HFFc6 (cell line): ENCODE measurements at regions not wholly inside any gene's neighbourhood (a gene's known extent, or its start where the extent isn't known, plus 50 kb on each side); places are given as distances from the start of the nearest gene placed in this dataset.

Experiments
- DNase-seq: peaks from one replicate; pipeline ENCODE4 v3.0.0-alpha.2; 2018
- H3K27ac Mint-ChIP-seq: 2 replicates; pipeline ENCODE4 v1.8.0; 2020; ENCODE audit warnings: mild to moderate bottlenecking, mixed read lengths
- H3K27me3 Mint-ChIP-seq: 2 replicates; pipeline ENCODE4 v1.8.0; 2021; ENCODE audit warnings: mild to moderate bottlenecking, moderate library complexity, mixed read lengths; ENCODE audit not compliant: insufficient read depth
- H3K36me3 Mint-ChIP-seq: 2 replicates; pipeline ENCODE4 v1.8.0; 2021; ENCODE audit warnings: low read depth, mixed read lengths
- H3K4me1 Mint-ChIP-seq: 2 replicates; pipeline ENCODE4 v1.8.0; 2020; ENCODE audit warnings: low read depth, mixed read lengths
- H3K4me3 Mint-ChIP-seq: 2 replicates; pipeline ENCODE4 v1.8.0; 2020; ENCODE audit warnings: mild to moderate bottlenecking, moderate library complexity, mixed read lengths
- H3K9me3 Mint-ChIP-seq: 2 replicates; pipeline ENCODE4 v1.8.0; 2020; ENCODE audit warnings: mild to moderate bottlenecking, mixed read lengths
- CTCF ChIP-seq: fragments of 200-600 bp; sonication (generic); IDR thresholded peaks from 2 replicates; pipeline ENCODE4 v1.5.0; 2021; ENCODE audit warnings: antibody characterized with exemption, mild to moderate bottlenecking

- no peaks in the 10 kb centered on the region for H3K27me3 Mint-ChIP-seq
- peaks cover 40% of the 10 kb centered on the region for H3K4me1 Mint-ChIP-seq
- DNase-seq: no peak
- no peak overlapping the region for H3K27ac Mint-ChIP-seq
- no peaks in the 10 kb centered on the region for H3K9me3 Mint-ChIP-seq
- H3K36me3 Mint-ChIP-seq: no peaks in the 10 kb centered on the region
- H3K4me3 Mint-ChIP-seq: no peak overlapping the region
- no peak for TF ChIP-seq CTCF
Measured at GRCh38 chr3:178194539-178194938, 341.7 kb upstream of the KCNMB2 start.

- Mint-ChIP-seq H3K27ac (peak overlapping the region; percentile 65), H3K4me1 (peaks cover 40% of the 10 kb centered on the region), H3K4me3 (no peak overlapping the region), H3K36me3 (no peaks in the 10 kb centered on the region), H3K9me3 (no peaks in the 10 kb centered on the region), H3K27me3 (no peaks in the 10 kb centered on the region)
- DNase-seq: peak; percentile 71
- TF ChIP-seq CTCF: no peak
Measured at GRCh38 chr3:178195824-178196223, 340.4 kb upstream of the KCNMB2 start.

- Mint-ChIP-seq H3K36me3 (no peaks in the 10 kb centered on the region), H3K27ac (peak overlapping the region; percentile 43; the same call in 1 of the 2 replicates), H3K4me3 (peak overlapping the region; percentile 20; the same call in 1 of the 2 replicates), H3K4me1 (peaks cover 55% of the 10 kb centered on the region), H3K27me3 (no peaks in the 10 kb centered on the region), H3K9me3 (no peaks in the 10 kb centered on the region)
- peak; percentile 32 for DNase-seq
- TF ChIP-seq CTCF: no peak
Measured at GRCh38 chr3:178198329-178198728, 337.9 kb upstream of the KCNMB2 start.

- Mint-ChIP-seq H3K36me3 (no peaks in the 10 kb centered on the region), H3K4me3 (no peak overlapping the region), H3K9me3 (no peaks in the 10 kb centered on the region), H3K27ac (no peak overlapping the region), H3K4me1 (peaks cover 69% of the 10 kb centered on the region), H3K27me3 (no peaks in the 10 kb centered on the region; the same call in 1 of the 2 replicates)
- no peak for TF ChIP-seq CTCF
- DNase-seq: no peak
Measured at GRCh38 chr3:178200316-178200715, 335.9 kb upstream of the KCNMB2 start.

GRCh38 chr3:178201714-178202113 is 334.5 kb upstream of the KCNMB2 start:
- DNase-seq: no peak
- no peaks in the 10 kb centered on the region; the same call in 1 of the 2 replicates for H3K27me3 Mint-ChIP-seq
- no peak for TF ChIP-seq CTCF
- no peak overlapping the region for H3K27ac Mint-ChIP-seq
- H3K36me3 Mint-ChIP-seq: no peaks in the 10 kb centered on the region
- H3K4me3 Mint-ChIP-seq: no peak overlapping the region
- H3K9me3 Mint-ChIP-seq: no peaks in the 10 kb centered on the region
- peaks cover 68% of the 10 kb centered on the region for H3K4me1 Mint-ChIP-seq

GRCh38 chr3:178202194-178202593 is 334.0 kb upstream of the KCNMB2 start:
- TF ChIP-seq CTCF: no peak
- DNase-seq: no peak
- Mint-ChIP-seq H3K36me3 (no peaks in the 10 kb centered on the region), H3K27me3 (no peaks in the 10 kb centered on the region; the same call in 1 of the 2 replicates), H3K9me3 (no peaks in the 10 kb centered on the region), H3K4me1 (peaks cover 63% of the 10 kb centered on the region), H3K4me3 (no peak overlapping the region), H3K27ac (no peak overlapping the region)
